ENCODE measurements at regions not wholly inside any gene's neighbourhood (a gene's known extent, or its start where the extent isn't known, plus 50 kb on each side); places are given as distances from the start of the nearest gene placed in this dataset.

GRCh38 chr11:69573761-69574607, 67.0 kb upstream of the CCND1 start:
- TF ChIP-seq REST (tag by site-specific recombination; IDR thresholded peaks at IDR 0.05) (no peak), ZNF791 (tag by site-specific recombination; IDR thresholded peaks at IDR 0.05) (no peak), CTCF (tag by site-specific recombination; IDR thresholded peaks at IDR 0.05) (no peak), ZBTB1 (tag by site-specific recombination; IDR thresholded peaks at IDR 0.05) (no peak), ZNF184 (tag by site-specific recombination; IDR thresholded peaks at IDR 0.05) (no peak), ZNF510 (tag by site-specific recombination; IDR thresholded peaks at IDR 0.05; ENCODE audit: insufficient replicate concordance) (no peak), ZNF530 (tag by site-specific recombination; IDR thresholded peaks at IDR 0.05; ENCODE audit: low read depth) (no peak), ZNF148 (tag by site-specific recombination; IDR thresholded peaks at IDR 0.05; ENCODE audit: borderline replicate concordance) (no peak), BCL11A (tag by site-specific recombination; IDR thresholded peaks at IDR 0.05; ENCODE audit: low read depth) (no peak)
